ENCODE measurements at regions not wholly inside any gene's neighbourhood (a gene's known extent, or its start where the extent isn't known, plus 50 kb on each side); places are given as distances from the start of the nearest gene placed in this dataset.
"Not testable (repeated sequence)": the region's sequence is repeated elsewhere in the genome, so short reads cannot be mapped to it uniquely, and the experiment has no call there.

DNA sequence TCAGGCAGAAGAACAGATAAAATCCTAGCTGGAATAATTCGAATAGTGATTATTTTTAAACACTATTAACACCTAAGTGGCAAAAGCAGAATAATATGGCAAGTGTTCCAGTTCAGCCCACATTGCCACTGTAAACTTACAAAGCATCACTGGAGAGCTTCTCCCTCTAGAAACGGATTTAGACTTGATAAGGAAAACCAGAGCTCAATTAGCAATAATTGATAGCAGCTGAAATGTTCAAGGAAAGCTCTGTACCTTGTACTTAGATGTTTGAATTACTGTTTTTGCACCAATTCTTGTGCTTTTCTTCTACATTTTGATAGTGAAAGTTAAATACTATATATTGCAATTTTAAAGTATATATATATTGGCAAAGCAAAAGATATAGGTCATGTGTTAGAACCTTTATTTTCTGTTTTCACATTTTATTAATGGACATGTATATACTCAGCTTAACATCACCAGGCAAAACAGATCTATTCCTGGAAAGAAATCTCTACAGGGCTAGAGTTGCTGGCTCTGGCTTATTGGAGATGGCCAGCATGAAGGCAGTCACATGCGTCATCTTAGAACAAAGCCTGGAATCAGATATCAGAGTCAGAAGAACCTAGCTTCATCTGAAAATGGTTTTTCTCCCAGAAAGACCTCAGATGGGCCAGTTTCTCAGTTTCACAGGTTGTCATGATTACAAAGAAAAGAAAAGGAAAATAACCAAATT, 149.1 kb upstream of the CTAGE1 start:
- DNase-seq (ENCODE audit: low spot score) = no peak

DNA sequence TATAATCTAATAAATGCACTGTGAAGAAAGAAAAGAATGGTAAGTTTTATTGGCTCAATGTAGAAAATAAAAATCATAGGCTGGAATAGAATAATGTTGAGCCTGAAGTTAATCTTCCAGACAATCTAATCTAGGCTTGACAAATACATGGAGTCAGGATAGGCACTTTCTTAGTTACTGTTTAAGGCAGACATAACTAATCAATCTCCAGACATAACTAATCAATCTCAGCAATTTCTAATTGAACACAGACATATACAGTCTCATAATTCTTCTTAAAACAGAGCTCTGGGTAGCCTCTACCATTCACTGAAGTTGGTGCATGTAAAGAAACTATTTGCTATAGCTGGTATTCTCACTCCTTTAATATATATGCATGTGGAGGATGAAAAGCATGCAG, 150.1 kb upstream of the CTAGE1 start:
- DNase-seq (ENCODE audit: low spot score) = no peak

DNA sequence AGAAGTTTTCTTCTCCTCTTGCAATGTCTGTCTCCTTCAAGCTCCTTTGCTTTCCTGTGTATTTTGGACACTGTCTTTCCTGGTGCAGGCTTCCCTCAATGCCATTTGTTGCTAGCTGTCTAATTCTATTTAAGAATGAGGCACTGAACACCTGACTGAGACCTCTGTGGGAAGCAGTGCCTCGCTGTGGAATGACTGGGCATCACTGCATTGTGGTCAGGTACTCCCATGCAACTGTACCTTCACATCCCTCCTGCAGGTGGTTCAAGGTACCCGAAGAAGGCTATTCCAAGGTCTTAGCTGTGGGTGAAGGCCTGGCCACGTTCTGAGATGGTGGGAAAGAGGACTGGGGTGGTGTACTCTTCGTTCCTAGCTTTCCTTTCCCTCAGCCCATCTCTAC, 152.8 kb upstream of the CTAGE1 start:
- no peak for DNase-seq (ENCODE audit: low spot score)

DNA sequence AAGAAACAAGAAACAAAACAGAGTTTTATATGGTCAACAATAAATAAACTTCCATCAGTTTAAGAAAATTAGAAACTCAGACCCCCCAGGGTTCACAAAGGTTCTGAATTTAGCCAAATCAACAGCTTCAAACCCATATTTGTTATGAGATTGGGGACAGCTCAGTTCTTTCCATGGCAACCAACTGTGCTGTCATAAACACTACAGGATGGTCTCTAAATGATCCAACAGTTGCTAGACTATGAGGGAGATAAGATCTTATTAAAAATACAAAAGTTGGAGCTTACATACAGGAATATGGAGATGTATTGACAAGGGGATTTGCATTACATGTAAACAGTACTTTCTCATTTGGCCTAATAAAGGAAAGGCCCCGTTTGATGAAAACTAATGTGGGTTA, 154.6 kb upstream of the CTAGE1 start:
- no peak for DNase-seq (ENCODE audit: low spot score)

DNA sequence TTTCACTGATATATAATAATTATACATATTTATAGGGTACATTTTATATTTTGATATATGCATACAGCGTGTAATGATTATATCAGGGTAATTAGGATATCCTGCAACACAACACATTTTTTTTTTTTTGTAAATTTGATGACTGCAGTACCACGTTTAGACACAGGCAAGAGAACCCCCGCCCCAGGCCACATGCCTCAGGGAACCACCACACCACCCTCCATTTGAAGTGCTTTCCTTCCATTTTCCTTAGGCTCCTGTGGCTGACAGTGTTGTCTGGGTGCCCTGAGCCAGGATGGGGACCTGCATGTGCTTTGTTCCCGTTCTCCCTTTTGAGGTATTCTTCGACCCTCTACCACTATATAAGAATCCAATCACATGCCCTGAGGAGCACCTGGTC, 161.6 kb upstream of the CTAGE1 start:
- no peak for DNase-seq (ENCODE audit: low spot score)

DNA sequence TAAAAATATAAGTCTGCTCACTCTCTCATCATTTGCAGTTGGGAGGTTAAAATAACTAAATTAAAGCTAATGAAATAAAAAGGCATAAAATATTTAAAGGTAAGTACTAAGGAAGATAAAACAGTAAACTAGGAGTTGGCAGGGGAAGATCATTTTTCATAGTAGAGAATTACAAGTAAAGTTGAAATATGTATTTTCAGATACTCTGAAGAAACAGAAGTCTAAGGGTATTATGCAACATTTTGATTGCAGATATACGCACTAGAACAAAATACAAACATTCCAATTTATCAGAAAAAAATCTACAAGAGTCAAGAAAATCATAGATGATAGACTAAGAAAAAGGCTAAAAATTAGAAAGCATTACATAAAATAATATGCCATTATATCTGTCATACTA, 167.6 kb upstream of the CTAGE1 start:
- no peak for DNase-seq (ENCODE audit: low spot score)

DNA sequence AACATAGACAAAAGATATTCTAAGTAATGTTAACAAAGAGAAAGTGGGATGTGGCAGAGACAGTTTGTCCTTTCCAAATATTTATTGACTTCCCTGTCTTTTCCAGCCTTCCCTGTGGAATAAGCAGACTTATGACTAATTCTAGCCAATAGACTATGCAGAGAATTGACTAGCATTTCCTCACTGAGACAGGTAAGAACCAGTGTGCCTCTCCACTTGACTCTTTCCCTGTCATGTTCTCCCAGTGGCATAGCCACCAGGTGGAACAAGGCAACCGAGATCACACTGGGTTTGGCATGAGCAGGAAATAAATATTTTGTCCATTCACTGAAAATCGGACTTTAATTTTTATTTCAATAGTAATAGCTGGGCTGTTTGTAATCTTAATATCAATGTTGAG, 168.1 kb upstream of the CTAGE1 start:
- no peak for DNase-seq (ENCODE audit: low spot score)

DNA sequence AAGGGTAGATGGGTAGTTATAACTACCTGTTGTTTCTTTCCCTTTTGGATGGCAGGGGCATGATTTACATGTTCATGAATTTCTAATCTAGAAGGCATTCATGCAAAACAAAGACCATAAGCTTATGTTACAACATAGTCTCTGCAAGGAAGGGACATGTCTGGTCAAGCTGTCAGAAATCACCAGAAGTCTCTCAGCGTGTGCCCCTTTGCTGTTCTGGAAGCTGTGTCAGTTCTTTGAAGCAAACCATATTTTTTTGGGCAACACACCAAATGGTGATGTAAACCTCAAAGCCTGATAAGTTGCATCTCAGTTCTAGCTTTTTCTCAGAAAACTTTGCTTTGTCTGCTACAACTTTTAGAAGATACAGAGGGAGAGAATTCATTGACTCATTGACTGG, 173.5 kb upstream of the CTAGE1 start:
- no peak for DNase-seq (ENCODE audit: low spot score)

DNA sequence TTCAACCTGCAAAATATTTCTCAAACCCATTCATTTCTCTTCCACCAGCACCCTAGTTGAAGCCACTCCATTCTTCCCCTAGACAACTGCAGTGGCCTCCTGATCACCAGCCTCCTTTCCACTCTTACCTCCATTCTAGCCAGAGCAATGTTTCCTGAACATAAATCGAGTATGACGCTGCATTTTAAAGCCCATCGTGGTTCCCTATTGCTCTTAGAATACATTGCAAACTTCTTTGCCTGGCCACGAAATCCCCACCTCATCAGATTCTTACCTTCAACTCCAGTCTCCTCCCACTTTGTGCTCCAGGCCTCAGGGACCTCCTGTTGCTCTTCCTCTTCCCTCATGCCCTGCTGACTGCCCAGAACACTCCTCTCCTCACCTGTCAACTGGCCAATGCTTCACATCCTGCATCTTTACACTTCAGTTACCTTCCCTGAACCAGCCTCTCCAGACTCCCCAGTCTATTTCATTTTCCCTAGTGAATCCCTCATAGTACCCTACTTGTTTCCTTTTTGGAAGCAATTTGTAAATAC, 176.5 kb upstream of the CTAGE1 start:
- no peak for DNase-seq (ENCODE audit: low spot score)

DNA sequence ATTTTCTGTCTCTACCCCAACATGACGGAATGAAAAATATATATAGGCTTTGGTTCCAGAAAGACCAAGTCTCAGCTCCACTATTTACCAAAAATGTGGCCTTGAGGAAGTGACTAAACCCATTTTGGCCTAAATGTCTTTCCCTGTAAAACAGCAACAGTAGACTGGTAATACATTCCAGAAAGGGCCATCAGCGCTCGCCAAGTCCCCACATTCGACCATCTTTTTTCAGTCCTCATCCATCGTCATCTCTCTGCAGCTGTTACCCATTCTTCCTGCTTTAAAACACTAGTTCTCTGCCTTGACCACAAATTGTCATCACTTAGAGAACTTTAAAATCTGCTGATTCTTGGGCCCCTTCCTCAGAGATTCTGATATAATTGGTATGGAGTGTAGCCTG, 183.8 kb upstream of the CTAGE1 start:
- DNase-seq (ENCODE audit: low spot score) = no peak

DNA sequence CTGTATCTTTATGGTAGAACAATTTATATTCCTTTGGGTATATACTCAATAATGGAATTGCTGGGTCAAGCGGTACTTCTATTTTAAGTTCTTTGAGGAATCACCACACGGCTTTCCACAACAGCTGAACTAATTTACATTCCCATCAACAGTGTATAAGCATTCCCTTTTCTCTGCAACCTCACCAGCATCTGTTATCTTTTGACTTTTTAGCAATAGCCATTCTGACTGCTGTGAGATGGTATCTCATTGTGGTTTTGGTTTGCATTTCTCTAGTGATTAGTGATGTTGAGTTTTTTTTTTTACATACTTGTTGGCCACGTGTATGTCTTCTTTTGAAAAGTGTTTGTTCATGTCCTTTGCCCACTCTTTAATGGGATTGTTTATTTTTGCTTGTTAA, 184.7 kb upstream of the CTAGE1 start:
- DNase-seq (ENCODE audit: low spot score) = not testable (repeated sequence)

DNA sequence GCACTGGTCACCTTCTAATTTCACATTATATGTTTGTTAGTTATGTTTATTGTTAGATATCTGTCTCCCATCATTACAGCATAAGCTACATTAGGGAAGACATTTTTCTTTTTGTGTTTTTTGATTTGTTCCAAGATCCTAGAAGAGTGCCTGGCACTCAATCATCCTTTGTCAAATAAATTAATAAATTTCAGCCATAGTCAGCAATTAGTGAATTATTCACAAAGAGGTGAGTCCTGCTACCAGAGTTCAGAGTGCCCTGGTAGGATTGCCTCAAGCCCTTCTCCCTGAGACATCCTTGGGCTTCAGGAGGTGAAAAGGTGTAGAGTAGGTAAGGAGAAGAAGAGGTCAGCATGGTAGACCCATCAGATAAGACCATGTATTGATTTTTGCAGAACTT, 186.2 kb upstream of the CTAGE1 start:
- DNase-seq (ENCODE audit: low spot score) = no peak

DNA sequence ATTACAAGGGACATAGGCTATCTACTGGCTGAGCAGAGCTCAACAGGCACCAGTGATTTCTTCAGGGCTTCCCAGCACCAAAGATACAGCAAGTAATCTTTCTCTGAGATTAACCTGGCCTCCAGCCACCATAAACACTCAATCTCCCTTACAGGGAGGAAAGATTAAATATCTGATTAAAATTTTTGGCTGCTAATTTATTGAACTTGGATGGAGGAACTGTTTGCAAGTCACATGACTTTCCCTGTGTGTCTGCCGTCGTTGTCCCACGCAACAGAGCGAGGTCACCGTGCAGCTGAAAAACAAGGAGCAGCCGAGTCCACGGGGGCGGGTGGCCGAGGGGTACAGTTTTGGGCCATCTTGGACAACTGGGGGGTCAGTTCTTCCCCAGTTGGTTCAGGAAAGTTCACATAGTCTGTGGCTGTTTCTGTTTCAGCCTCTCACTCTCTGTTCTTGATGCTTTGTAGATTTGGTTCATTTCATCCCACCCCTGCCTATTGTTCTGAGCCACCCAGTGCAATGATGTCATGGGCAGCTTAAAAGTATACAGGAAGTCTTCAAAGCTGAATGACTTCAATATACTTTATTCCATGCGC, 186.8 kb upstream of the CTAGE1 start:
- no peak for DNase-seq (ENCODE audit: low spot score)

DNA sequence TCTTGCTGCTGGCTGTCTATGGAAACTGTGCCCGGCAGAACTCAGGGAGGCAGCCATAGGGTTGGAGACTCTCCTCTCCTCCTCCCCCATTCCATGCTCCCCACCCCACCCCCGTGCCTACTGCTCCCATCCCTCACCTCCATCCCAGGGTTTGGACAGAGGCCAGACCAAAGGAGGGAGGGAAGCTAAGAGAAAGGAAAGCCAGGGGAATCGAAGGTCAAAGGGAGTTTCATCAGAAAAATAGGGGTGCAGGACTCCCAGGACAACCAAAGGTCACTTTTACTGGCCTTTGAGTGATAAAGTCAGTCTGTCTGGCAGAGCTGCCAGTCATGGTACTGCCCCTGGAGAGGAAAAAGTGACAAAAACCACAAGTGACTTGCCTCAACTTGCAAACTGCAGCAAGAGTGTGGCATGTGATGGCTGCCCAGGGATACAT, 187.3 kb upstream of the CTAGE1 start:
- no peak for DNase-seq (ENCODE audit: low spot score)

DNA sequence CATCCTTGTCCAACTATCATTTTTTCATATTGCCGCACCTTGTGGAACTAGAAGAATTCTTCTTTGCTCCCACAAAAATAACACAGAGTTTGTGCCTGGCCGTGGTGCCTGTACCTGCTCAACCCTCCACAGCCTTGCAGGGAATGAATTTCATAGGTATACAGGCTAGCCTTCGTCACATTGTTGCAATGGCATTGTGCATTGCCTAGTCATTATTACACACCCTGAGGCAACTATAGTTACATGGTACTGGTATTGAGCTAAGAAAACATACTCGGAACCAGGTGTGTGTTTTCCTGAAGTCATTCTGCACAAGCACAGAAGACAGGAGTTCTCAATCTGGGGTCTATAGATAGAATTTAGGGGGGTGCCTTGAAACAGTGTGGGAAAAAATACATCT, 188.0 kb upstream of the CTAGE1 start:
- DNase-seq (ENCODE audit: low spot score) = no peak

DNA sequence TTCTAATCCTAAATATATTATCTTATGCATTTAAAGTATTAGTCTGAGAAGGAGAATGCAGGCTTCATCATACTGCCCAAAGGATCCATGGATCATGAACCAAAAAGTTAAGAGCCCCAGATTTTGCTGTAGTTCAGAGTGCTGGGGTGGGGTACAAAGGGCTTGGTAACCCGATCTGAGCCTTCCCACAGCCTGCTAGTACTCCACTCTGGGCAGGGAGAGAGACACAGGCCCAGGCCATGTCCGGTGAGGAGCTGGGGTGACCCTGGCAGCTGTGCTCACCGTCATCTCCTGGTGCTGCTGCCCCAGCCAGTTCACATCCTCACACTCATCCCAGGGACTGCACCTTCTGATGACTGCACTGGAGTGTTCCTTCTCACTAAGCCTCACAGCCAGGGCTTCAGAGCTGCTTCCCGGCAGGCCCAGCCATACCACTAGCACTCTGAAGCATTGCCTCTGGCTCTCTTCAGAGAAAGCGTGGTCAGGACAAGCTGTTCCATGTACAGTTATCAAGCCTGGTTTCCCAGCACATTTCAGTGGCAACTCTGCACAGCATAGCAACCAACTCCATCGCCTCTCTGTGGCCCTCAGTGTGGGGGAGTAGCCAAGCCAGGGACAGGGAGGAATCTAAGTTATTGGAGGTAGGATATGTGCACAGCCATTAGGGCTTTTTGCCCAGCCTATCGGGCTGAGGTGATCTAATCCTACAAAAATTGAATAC, 189.0 kb upstream of the CTAGE1 start:
- no peak for DNase-seq (ENCODE audit: low spot score)

DNA sequence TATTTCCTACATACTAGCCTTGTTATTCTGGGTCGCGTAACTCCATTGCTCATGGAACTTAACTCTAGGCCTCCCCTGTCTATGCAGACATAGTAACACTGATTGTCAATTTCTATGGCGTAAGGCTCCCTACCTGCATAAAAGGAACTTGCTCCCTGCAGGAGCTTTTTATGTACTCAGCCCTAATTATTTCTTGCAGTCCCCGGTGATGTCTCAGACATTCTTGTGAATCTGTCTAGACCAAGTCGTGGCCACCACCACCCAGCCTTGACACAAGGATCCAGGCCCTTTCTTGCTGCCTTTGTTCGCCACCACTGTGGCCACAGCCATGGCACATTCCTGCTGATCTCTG, 189.5 kb upstream of the CTAGE1 start:
- no peak for DNase-seq (ENCODE audit: low spot score)

DNA sequence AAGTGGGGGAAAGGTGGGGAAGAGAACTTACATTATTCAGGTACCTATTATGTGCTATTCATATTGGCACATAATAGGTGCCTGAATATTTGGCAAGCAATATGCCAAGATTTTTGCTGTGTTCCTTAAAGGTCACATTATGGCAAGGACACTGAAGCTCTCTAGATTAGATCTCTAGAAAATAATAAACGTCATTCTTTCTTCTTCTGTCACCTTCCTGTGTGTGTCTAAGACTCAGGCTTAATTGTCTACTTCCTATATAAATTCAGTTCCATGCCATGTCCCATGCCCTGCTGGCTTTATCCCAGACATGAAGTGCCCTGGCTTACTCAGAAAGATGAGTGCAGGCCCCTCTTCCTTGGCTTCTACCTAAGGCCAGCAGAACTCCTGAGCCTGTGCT, 191.1 kb upstream of the CTAGE1 start:
- DNase-seq (ENCODE audit: low spot score) = no peak

DNA sequence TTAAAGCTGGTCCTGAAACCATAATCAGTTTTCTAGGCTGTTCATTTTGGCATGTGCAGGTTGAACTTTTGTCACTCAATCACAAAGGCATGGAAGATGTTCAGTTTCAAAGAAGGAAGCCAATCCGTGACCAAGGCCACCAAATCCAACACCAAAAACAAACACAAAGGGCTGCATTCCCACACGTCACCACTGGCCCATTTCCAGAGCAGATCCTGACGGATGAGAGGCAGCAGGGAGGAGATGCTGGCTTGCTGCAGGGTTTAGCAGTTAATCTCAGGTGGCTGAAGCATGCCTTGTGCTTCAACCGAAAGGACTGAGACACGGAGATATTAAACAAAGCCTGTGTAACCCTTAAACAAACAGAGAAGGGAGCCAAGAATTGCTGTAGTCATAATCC, 191.9 kb upstream of the CTAGE1 start:
- no peak for DNase-seq (ENCODE audit: low spot score)

DNA sequence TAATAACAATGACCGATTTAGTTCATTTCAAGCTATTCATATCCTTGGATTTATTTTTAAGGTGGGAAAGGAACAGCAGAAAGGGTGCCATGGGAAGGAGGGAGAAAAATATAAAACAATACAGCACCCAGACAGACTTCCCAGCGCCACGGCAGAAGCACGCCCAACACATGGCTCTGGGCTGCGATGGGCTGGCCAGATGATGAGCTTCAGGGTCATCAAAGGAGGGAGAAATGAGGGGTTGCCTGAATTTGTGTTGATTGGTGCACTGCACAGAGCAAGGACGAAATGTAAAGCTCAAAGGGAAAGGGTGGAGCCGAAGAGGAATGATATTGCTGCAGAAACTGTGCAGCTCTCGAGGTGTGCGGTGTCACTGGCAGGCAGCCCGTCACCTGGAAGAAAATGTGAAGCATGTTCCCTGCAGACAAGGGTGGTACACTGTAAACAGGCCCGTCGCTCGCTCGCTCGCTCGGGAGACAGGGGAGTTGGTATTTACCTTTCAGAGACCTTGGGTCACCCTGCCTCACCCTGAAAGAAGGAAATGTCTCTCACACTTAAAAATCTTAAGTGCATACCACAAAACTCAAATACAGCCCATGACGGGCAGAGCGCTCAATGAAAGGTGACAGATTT, 195.5 kb upstream of the CTAGE1 start:
- no peak for DNase-seq (ENCODE audit: low spot score)

DNA sequence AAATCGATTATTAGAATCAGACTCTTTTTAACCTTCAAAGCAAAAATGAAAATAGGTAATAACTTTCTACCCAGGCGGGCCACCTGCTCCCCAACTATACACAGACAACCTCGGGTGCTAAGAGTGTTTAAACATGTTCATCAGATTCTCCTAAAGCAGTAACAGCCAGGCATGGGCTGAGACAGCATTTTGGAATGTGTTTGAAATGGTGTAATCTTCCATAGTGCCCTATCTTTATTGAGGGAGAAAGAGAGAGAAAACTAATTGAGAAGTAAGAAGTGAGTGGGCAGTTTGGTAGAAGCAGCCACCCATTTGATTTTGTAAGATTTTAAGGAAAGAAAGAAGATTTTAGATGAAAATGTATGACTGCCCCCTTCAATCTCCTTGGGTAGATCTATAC, 196.1 kb upstream of the CTAGE1 start:
- DNase-seq (ENCODE audit: low spot score) = no peak

DNA sequence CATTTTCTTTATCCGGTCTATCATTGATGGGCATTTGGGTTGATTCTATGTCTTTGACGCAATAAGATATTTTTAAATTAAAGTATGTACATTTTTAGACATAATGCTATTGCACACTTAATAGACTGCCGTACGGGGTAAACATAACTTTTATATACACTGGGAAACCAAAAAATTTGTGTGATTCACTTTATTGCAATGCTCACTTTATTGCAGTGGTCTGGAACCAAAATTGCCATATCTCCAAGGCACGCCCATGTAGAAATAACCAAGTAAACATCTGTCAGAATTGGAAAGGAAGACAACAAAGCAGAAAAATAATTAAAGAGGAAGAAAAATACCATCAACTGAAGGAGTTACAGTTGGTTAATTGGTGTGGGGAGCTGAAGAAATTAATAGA, 205.8 kb upstream of the CTAGE1 start:
- no peak for DNase-seq (ENCODE audit: low spot score)

DNA sequence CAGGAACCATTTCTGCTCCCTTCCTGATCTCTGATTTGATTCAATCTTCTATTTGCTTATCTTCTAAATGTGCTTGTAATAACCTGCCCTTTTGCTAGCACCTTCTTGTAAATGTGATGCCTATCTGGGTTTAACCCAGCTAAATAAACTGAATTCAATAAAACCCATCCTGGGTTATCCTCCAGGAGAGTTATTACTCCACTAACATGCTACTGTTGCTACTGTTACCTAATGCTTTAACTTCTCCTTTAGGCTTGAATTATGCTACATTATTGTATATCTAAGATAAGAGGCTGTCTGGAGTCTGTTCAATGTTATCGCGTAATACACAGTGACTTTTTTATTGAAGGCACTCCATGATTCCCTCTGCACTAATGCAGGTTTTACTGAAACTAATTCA, 206.5 kb upstream of the CTAGE1 start:
- DNase-seq (ENCODE audit: low spot score) = no peak
